ENCODE measurements at regions not wholly inside any gene's neighbourhood (a gene's known extent, or its start where the extent isn't known, plus 50 kb on each side); places are given as distances from the start of the nearest gene placed in this dataset.
"Not testable (repeated sequence)": the region's sequence is repeated elsewhere in the genome, so short reads cannot be mapped to it uniquely, and the experiment has no call there.

- no peak for TF ChIP-seq CTCF (IDR thresholded peaks at IDR 0.05)
- Histone ChIP-seq H3K27ac (no peak overlapping the region), H3K27me3 (no peaks in the 10 kb centered on the region), H3K9me3 (no peaks in the 10 kb centered on the region), H3K36me3 (no peaks in the 10 kb centered on the region), H3K4me3 (ENCODE audit: low read depth in 1 of 2, low read length in 1 of 2) (no peak overlapping the region), H3K4me1 (ENCODE audit: control insufficient read depth in 1 of 2, insufficient read depth in 1 of 2, low read depth in 1 of 2, low read length in 1 of 2) (no peaks in the 10 kb centered on the region)
Observed at GRCh38 chr5:106640511-106640910, 1030.2 kb downstream of the EFNA5 start.

- Histone ChIP-seq H3K4me1 (ENCODE audit: control insufficient read depth in 1 of 2, insufficient read depth in 1 of 2, low read depth in 1 of 2, low read length in 1 of 2) (no peaks in the 10 kb centered on the region), H3K9me3 (no peaks in the 10 kb centered on the region)
- no peak for TF ChIP-seq CTCF (IDR thresholded peaks at IDR 0.05)
Observed at GRCh38 chr5:106639488-106639887, 1031.2 kb downstream of the EFNA5 start.

GRCh38 chr5:106637275-106637674 is 1033.5 kb downstream of the EFNA5 start:
- Histone ChIP-seq H3K4me1 (ENCODE audit: control insufficient read depth in 1 of 2, insufficient read depth in 1 of 2, low read depth in 1 of 2, low read length in 1 of 2) (no peaks in the 10 kb centered on the region), H3K27me3 (no peaks in the 10 kb centered on the region), H3K27ac (no peak overlapping the region), H3K36me3 (no peaks in the 10 kb centered on the region), H3K9me3 (no peaks in the 10 kb centered on the region), H3K4me3 (ENCODE audit: low read depth in 1 of 2, low read length in 1 of 2) (no peak overlapping the region)
- TF ChIP-seq CTCF (IDR thresholded peaks at IDR 0.05): no peak

More at GRCh38 chr5:106639488-106639887, 1031.2 kb downstream of the EFNA5 start:
- Histone ChIP-seq H3K36me3 (no peaks in the 10 kb centered on the region), H3K4me3 (ENCODE audit: low read depth in 1 of 2, low read length in 1 of 2) (no peak overlapping the region), H3K27me3 (no peaks in the 10 kb centered on the region), H3K27ac (no peak overlapping the region)

- no peaks in the 10 kb centered on the region for H3K9me3 ChIP-seq
- TF ChIP-seq CTCF (IDR thresholded peaks at IDR 0.05): no peak
- no peak overlapping the region for H3K4me3 ChIP-seq (ENCODE audit: low read depth in 1 of 2, low read length in 1 of 2)
- no peaks in the 10 kb centered on the region for H3K27me3 ChIP-seq
- H3K27ac ChIP-seq: no peak overlapping the region
- H3K4me1 ChIP-seq (ENCODE audit: control insufficient read depth in 1 of 2, insufficient read depth in 1 of 2, low read depth in 1 of 2, low read length in 1 of 2): no peaks in the 10 kb centered on the region
- no peaks in the 10 kb centered on the region for H3K36me3 ChIP-seq
Observed at GRCh38 chr5:106634375-106634774, 1036.4 kb downstream of the EFNA5 start.

- no peak for TF ChIP-seq CTCF (IDR thresholded peaks at IDR 0.05)
- Histone ChIP-seq H3K4me3 (ENCODE audit: low read depth in 1 of 2, low read length in 1 of 2) (no peak overlapping the region), H3K9me3 (no peaks in the 10 kb centered on the region), H3K36me3 (no peaks in the 10 kb centered on the region), H3K27me3 (no peaks in the 10 kb centered on the region), H3K4me1 (ENCODE audit: control insufficient read depth in 1 of 2, insufficient read depth in 1 of 2, low read depth in 1 of 2, low read length in 1 of 2) (no peaks in the 10 kb centered on the region), H3K27ac (no peak overlapping the region)
Observed at GRCh38 chr5:106633825-106634224, 1036.9 kb downstream of the EFNA5 start.

- not testable (repeated sequence) for H3K27ac ChIP-seq; H3K4me3 ChIP-seq (ENCODE audit: low read depth in 1 of 2, low read length in 1 of 2); H3K9me3 ChIP-seq; H3K27me3 ChIP-seq; H3K36me3 ChIP-seq; H3K4me1 ChIP-seq (ENCODE audit: control insufficient read depth in 1 of 2, insufficient read depth in 1 of 2, low read depth in 1 of 2, low read length in 1 of 2)
Observed at GRCh38 chr5:106628456-106628855, 1042.3 kb downstream of the EFNA5 start.

Data from neutrophil (primary cell).